ENCODE measurements at regions not wholly inside any gene's neighbourhood (a gene's known extent, or its start where the extent isn't known, plus 50 kb on each side); places are given as distances from the start of the nearest gene placed in this dataset.

DNA sequence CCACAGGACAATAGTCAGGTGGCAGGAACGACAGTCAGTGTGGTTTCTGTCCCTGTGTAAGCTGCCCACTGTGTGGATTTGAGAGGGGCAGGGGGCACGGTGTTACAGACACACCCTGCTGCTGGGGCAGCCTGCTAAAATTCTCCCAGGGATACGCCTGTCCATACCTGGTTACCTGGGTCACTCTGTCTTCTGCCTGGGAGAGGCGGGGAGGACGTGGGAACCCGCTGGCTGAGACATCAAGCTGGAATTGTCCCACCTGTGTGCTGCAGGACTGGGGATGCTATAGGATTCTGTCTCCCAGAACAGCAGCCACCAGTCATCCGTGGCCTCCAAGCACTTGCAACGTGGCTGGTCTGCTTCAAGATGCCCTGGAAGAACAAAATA, 63.8 kb upstream of the LINC01488 start:
- no peak for DNase-seq (ENCODE audit: low spot score in 2 of 2)
- H3K4me3 ChIP-seq (ENCODE audit: low read depth, poor library complexity, severe bottlenecking): no peak overlapping the region
- TF ChIP-seq, protein P1, sequence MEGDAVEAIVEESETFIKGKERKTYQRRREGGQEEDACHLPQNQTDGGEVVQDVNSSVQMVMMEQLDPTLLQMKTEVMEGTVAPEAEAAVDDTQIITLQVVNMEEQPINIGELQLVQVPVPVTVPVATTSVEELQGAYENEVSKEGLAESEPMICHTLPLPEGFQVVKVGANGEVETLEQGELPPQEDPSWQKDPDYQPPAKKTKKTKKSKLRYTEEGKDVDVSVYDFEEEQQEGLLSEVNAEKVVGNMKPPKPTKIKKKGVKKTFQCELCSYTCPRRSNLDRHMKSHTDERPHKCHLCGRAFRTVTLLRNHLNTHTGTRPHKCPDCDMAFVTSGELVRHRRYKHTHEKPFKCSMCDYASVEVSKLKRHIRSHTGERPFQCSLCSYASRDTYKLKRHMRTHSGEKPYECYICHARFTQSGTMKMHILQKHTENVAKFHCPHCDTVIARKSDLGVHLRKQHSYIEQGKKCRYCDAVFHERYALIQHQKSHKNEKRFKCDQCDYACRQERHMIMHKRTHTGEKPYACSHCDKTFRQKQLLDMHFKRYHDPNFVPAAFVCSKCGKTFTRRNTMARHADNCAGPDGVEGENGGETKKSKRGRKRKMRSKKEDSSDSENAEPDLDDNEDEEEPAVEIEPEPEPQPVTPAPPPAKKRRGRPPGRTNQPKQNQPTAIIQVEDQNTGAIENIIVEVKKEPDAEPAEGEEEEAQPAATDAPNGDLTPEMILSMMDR (IDR thresholded peaks at IDR 0.05): no peak
- intact Hi-C loops (cut with DNase I; ENCODE audit: low total_unique reads): no loop called here
- WGBS, 2 donors: 83 to 90% methylated on average over 6 to 8 of the region's 8 CpGs

DNA sequence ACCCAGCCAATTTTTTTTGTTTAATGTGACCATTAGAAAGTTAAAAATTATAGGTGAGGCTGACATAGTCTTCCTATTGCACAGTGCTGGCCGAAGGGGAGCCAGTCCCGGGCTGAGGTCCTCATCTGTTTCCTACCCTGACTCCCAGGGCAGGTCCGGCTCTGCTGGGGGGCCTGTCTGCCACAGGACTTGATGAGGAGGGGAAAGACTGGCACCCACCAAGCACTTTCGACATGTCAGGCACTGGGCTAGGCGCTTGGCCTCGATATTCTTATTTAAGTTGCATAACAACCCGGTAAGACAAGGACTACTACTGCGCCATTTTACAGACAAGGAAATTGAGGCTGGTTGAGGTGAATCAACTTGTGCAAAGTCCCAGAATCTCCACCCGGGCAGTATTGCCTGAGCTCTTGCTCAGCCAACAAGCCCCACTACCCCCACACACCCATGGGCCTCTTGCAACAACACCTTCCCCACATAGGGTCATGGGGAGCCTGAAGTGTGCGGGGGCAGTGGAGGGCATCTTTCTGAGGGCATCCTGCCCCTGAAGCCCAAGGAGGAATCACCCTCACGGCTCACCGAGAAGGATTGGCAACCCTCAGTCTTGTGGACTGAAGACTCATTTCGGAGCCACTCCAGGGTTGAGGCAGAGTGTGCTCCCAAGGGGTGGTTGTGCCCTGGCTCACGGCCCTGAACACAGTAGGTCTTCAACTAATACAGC, 62.7 kb upstream of the LINC01488 start:
- 85 to 98% methylated on average over 14 of the region's 14 CpGs for WGBS, 2 donors
- TF ChIP-seq POLR2A (IDR thresholded peaks at IDR 0.05): no peak
- TF ChIP-seq, protein P1 (IDR thresholded peaks at IDR 0.05): no peak
- intact Hi-C loops (cut with DNase I; ENCODE audit: low total_unique reads): no loop called here
- no peak for DNase-seq (ENCODE audit: low spot score in 2 of 2)
- H3K4me3 ChIP-seq (ENCODE audit: low read depth, poor library complexity, severe bottlenecking): no peak overlapping the region

DNA sequence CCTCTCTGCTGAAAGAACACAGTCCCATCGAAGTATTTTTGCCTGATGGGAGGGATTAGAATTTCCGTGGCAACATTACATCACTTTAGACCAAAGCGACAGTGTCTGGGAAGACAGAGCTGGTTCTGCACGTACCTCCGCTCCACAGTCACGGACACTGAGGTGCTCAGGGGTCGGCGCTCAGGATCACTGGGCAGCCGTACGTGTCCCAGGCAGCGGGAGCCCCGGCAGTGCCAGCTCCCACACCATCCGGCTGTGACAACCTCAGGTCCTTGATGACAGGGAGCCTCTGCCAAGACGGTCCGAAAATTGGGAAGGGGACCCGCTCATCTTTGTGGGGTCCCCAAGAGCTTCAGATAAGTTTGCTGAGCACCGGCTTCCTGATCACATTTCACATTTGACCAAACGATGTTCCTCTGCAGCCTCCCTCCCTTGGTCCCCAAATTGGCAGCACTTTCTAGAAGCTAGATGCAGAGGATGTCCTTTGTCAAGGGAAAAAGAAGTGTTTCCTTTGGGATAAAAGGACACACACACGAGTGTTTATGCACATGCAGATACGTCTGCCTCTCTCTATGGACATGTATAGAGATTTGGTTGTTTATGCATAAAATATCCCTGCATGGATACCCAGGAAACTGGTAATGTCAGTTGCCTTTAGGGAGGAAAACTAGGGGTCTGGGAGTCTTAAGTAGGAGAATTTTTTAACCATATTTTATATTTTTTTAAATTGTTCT, 61.6 kb upstream of the LINC01488 start:
- intact Hi-C loops (cut with DNase I; ENCODE audit: low total_unique reads): no loop called here
- no peak for TF ChIP-seq POLR2A (IDR thresholded peaks at IDR 0.05)
- TF ChIP-seq, protein P1 (IDR thresholded peaks at IDR 0.05): no peak
- DNase-seq (ENCODE audit: low spot score in 2 of 2): no peak
- WGBS, 2 donors: 81 to 83% methylated on average over 20 of the region's 20 CpGs
- H3K4me3 ChIP-seq (ENCODE audit: low read depth, poor library complexity, severe bottlenecking): no peak overlapping the region

DNA sequence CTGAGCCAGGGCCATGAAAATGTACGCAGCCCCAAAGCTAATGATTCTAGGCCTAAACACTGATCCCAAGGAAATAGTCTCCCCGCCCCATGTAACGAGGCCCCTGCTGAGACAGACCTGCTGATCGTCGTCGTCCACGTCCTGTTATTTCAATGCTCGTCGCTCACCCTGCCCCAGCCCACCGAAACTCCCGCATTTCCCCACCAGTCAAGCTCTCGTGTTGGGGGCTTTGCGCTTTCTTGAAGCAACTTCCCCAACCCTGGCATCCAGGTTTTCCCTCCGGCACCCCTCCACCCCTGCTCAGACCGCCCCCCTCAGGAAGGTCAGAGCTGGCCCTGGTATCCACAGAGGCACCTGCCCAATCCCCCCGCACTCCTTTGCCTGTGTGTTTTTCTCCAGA, 58.8 kb upstream of the LINC01488 start:
- no peak for TF ChIP-seq POLR2A (IDR thresholded peaks at IDR 0.05)
- TF ChIP-seq, protein P1 (IDR thresholded peaks at IDR 0.05): no peak
- no peak for DNase-seq (ENCODE audit: low spot score in 2 of 2)
- H3K4me3 ChIP-seq (ENCODE audit: low read depth, poor library complexity, severe bottlenecking): no peak overlapping the region
- intact Hi-C loops (cut with DNase I; ENCODE audit: low total_unique reads): no loop called here
- WGBS, 2 donors: 92 to 95% methylated on average over 16 of the region's 16 CpGs

DNA sequence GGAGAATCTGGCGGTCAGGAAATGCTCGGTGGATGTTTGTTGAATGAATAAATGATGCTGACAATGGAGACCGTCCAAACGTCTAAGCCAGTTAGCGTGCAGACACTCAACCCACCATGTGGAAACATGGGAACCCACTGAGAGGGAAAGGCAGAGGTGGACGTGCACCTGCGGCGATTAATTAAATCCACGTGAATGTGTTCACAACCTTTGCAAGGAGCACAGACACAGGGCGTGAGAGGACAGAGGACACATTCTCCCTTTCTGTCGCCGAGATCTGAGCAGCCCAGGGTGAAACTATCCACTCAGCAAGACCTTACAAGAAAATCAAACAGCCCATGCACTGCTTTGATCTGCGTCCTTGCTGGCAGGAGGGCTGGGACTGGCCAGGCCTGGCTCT, 58.3 kb upstream of the LINC01488 start:
- 92 to 94% methylated on average over 13 of the region's 13 CpGs for WGBS, 2 donors
- intact Hi-C loops (cut with DNase I; ENCODE audit: low total_unique reads): no loop called here
- no peak for TF ChIP-seq POLR2A (IDR thresholded peaks at IDR 0.05)
- TF ChIP-seq, protein P1 (IDR thresholded peaks at IDR 0.05): no peak
- no peak for DNase-seq (ENCODE audit: low spot score in 2 of 2)
- H3K4me3 ChIP-seq (ENCODE audit: low read depth, poor library complexity, severe bottlenecking): no peak overlapping the region

Data from lower leg skin (tissue), 4 donors.